DND-41 (cell line): ENCODE measurements at regions not wholly inside any gene's neighbourhood (a gene's known extent, or its start where the extent isn't known, plus 50 kb on each side); places are given as distances from the start of the nearest gene placed in this dataset.

ENCODE experiments used
- ATAC-seq: fragments of 200-7000 bp; cut with Tn5 transposase; 3 replicates; pipeline ENCODE4 v1.9.1; 2021; ENCODE audit warnings: low read depth; ENCODE audit not compliant: insufficient read depth
- DNase-seq: peaks from one replicate; pipeline ENCODE4 v3.0.0-alpha.2; 2020
- H2AFZ ChIP-seq: 2 replicates; pipeline ENCODE4 v1.6.0; 2012; ENCODE audit warnings: low read depth, low read length
- H3K27ac ChIP-seq: 2 replicates; pipeline ENCODE4 v1.5.1; 2012; ENCODE audit warnings: low read length, inconsistent platforms
- H3K27me3 ChIP-seq: fragments of 200-600 bp; sonication (generic); 2 replicates; pipeline ENCODE4 v1.6.0; 2012; ENCODE audit warnings: low read length, mild to moderate bottlenecking, inconsistent platforms; ENCODE audit not compliant: insufficient read depth, poor library complexity
- H3K36me3 ChIP-seq: 2 replicates; pipeline ENCODE4 v1.5.1; 2012; ENCODE audit warnings: low read length, inconsistent platforms; ENCODE audit not compliant: insufficient read depth
- H3K4me1 ChIP-seq: 2 replicates; pipeline ENCODE4 v1.5.1; 2012; ENCODE audit warnings: mild to moderate bottlenecking, low read length; ENCODE audit not compliant: insufficient read depth
- H3K4me2 ChIP-seq: 2 replicates; pipeline ENCODE4 v1.6.0; 2012; ENCODE audit warnings: mild to moderate bottlenecking, moderate library complexity, low read length, inconsistent platforms; ENCODE audit not compliant: insufficient read depth
- H3K4me3 ChIP-seq, 2 experiments: fragments of 200-600 bp in 1 of 2; shearing (Covaris generic) in 1 of 2; 2 replicates each; pipeline ENCODE4 v1.5.1; 2012 to 2016; ENCODE audit warnings: inconsistent platforms in 2 of 2, low read length in 2 of 2, mild to moderate bottlenecking in 2 of 2, low read depth in 1 of 2, moderate library complexity in 1 of 2
- H3K79me2 ChIP-seq: 2 replicates; pipeline ENCODE4 v1.6.0; 2012; ENCODE audit warnings: low read length, inconsistent platforms; ENCODE audit not compliant: insufficient read depth
- H3K9ac ChIP-seq: 2 replicates; pipeline ENCODE4 v1.6.0; 2012; ENCODE audit warnings: low read depth, mild to moderate bottlenecking, inconsistent platforms, low read length, moderate library complexity
- H3K9me3 ChIP-seq: 2 replicates; pipeline ENCODE4 v1.5.1; 2012; ENCODE audit warnings: low read length, moderate library complexity, mild to moderate bottlenecking, inconsistent platforms; ENCODE audit not compliant: insufficient read depth, severe bottlenecking
- H4K20me1 ChIP-seq: 2 replicates; pipeline ENCODE4 v1.6.0; 2012; ENCODE audit warnings: low read length; ENCODE audit not compliant: insufficient read depth
- EZH2 ChIP-seq: IDR thresholded peaks from 3 replicates; pipeline ENCODE4 v1.6.1; 2012; ENCODE audit warnings: borderline replicate concordance, low read depth, mild to moderate bottlenecking, moderate library complexity, low read length, inconsistent platforms; ENCODE audit not compliant: severe bottlenecking
- TF ChIP-seq, protein P1 (sequence below): IDR thresholded peaks from 2 replicates; pipeline ENCODE4 v1.5.1; 2012; ENCODE audit warnings: borderline replicate concordance, low read length, moderate library complexity, mild to moderate bottlenecking; ENCODE audit not compliant: poor library complexity, severe bottlenecking; ENCODE audit errors: extremely low read depth

DNA sequence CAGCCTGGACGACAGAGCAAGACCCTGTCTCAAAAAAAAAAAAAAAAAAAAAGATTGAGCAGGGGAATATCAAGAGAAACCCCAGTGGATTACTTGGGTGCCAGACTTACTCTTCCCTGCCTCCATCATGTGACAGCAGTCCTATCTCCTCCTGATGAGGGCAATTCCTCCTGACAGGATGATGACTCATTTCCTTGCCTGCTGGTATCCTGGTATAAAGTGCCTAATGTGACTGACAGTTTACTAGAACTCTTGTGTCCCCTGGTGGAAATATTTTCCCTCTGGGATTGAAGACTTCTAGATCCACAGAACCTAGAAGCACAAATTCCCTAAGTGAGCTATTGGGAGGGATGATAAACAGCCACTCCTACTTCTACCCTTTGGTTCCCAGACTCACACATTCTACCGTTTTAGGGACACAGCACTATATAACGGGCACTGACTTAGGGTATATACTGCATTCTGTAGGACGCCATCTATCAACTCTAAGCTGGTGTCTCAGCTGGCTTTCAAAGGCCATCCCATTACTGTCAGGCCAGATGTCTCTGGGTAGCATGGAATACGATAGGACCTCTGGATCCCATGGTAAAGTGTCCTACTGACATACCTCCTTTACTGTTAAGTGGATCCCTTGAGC, 114.6 kb upstream of the MED13 start:
- Histone ChIP-seq H3K4me1 (no peaks in the 10 kb centered on the region), H3K9ac (no peak overlapping the region), H3K27me3 (no peaks in the 10 kb centered on the region), H2AFZ (no peak overlapping the region), H3K4me2 (no peak overlapping the region), H4K20me1 (no peaks in the 10 kb centered on the region), H3K4me3 (no peak overlapping the region), H3K27ac (no peak overlapping the region), H3K36me3 (no peaks in the 10 kb centered on the region), H3K79me2 (no peaks in the 10 kb centered on the region), H3K9me3 (peaks cover 8% of the 10 kb centered on the region)
- no peak for ATAC-seq
- TF ChIP-seq EZH2: no peak
- TF ChIP-seq, protein P1, sequence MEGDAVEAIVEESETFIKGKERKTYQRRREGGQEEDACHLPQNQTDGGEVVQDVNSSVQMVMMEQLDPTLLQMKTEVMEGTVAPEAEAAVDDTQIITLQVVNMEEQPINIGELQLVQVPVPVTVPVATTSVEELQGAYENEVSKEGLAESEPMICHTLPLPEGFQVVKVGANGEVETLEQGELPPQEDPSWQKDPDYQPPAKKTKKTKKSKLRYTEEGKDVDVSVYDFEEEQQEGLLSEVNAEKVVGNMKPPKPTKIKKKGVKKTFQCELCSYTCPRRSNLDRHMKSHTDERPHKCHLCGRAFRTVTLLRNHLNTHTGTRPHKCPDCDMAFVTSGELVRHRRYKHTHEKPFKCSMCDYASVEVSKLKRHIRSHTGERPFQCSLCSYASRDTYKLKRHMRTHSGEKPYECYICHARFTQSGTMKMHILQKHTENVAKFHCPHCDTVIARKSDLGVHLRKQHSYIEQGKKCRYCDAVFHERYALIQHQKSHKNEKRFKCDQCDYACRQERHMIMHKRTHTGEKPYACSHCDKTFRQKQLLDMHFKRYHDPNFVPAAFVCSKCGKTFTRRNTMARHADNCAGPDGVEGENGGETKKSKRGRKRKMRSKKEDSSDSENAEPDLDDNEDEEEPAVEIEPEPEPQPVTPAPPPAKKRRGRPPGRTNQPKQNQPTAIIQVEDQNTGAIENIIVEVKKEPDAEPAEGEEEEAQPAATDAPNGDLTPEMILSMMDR: no peak
- DNase-seq: no peak

DNA sequence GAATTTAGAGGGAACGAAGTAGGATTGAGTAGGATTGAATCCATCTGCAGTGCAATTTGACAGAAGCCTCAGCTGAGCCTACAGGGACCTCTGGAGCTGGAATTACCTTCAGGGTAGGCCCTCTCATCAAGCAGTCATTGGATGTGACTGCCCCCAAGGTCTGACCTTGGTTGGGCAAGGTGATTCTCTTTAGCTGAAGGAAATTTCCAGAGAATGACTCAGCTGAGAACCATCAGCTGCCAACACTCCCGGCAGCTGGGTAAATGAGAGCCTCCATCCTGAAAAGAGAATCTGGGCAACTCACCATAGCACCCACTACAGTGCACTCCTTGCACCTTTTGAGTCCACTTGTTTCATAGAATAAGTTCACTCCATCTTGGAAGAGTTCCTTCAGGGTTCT, 113.5 kb upstream of the MED13 start:
- no peak overlapping the region for H2AFZ ChIP-seq
- no peaks in the 10 kb centered on the region for H3K79me2 ChIP-seq
- H3K4me1 ChIP-seq: no peaks in the 10 kb centered on the region
- no peak for DNase-seq
- no peak overlapping the region for H3K9ac ChIP-seq
- H3K27ac ChIP-seq: no peak overlapping the region
- no peak overlapping the region for H3K4me3 ChIP-seq
- no peak overlapping the region for H3K4me2 ChIP-seq
- H3K27me3 ChIP-seq: no peaks in the 10 kb centered on the region
- no peaks in the 10 kb centered on the region for H3K36me3 ChIP-seq
- no peak for ATAC-seq
- peaks cover 8% of the 10 kb centered on the region for H3K9me3 ChIP-seq
- no peaks in the 10 kb centered on the region for H4K20me1 ChIP-seq
- no peak for TF ChIP-seq EZH2
- TF ChIP-seq, protein P1: no peak

DNA sequence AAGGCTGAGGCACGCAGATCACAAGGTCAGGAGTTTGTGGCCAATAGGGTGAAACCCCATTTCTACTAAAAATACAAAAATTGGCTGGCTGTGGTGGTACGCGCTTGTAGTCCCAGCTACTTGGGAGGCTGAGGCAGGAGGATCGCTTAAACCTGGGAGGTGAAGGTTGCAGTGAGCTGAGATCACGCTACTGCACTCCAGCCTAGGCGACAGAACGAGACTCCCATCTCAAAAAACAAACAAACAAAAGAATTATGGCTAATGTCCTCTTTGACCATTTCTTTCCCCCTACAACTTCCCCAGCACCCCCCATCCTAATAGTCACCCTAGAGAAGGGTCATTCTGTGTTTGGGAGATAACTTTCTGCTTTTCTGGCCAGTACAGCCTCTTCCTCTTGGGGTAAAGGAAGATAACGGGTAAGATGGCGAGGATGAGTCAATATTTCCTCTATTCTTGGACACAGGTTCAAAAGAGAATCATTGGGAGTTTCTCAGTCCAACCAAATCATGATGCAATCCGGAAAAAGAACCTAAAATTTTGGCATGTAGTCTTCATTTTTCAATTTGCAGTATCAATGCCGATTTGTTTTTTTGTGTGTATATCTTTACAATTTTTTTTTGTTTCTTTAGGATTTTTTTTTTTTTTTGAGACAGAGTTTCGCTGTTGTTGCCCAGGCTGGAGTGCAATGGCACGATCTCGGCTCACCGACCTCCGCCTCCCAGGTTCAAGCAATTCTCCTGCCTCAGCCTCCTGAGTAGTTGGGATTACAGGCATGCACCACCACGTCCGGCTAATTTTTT, 107.6 kb upstream of the MED13 start:
- TF ChIP-seq, protein P1: no peak
- TF ChIP-seq EZH2: no peak
- Histone ChIP-seq H3K27ac (no peak overlapping the region), H3K36me3 (no peaks in the 10 kb centered on the region), H3K4me1 (no peaks in the 10 kb centered on the region), H4K20me1 (no peaks in the 10 kb centered on the region), H3K4me3 (no peak overlapping the region), H3K9me3 (no peaks in the 10 kb centered on the region), H2AFZ (no peak overlapping the region), H3K4me2 (no peak overlapping the region), H3K79me2 (no peaks in the 10 kb centered on the region), H3K9ac (no peak overlapping the region), H3K27me3 (no peaks in the 10 kb centered on the region)
- DNase-seq (no peak), ATAC-seq (no peak)
